ENCODE measurements at regions not wholly inside any gene's neighbourhood (a gene's known extent, or its start where the extent isn't known, plus 50 kb on each side); places are given as distances from the start of the nearest gene placed in this dataset.

DNA sequence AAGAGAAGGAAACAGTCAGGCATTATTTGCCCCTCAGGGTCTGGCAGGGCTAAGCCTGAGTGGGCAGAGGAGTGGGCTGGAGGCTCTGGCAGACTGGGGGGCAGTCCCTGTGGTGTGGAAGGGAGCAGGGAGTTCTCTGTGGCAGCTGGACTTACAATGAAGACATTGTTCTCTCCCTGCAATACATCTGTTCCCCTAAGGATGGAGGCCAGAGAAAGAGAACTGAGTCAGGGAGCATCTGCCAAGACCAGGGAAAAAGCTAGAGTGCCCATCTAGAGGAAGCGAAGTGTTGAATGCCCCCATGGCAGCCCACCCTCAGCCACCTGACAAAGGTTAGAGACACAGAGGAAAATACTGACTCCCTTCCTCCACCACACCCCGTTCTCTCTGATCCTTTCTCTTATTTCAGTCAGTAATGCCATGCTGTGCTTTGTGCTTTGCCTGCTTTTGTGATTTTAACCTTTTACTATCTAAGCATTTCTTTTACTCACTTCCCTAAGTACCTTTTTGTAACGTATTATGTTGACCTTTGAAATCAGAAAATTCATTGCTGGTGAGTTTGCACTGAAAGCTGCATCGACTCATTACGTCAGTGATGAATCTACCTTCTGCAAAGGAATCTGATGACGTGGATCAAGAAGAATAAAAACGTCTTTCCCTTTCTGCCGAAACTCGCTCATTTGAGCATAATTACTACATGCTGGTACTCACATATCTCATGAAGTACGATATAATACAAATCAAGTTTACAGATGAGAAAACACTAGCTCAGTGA, 76.0 kb downstream of the ACTL7B start:
- Histone ChIP-seq H2AK5ac (ENCODE audit: insufficient read length, low read length) (no peak overlapping the region), H3K79me1 (ENCODE audit: insufficient read depth, low read depth, low read length, poor library complexity, severe bottlenecking) (no peaks in the 10 kb centered on the region), H3K56ac (ENCODE audit: insufficient read length, low read depth, low read length) (no peak overlapping the region), H3K4me2 (ENCODE audit: insufficient read depth, insufficient read length, low read length) (no peak overlapping the region), H3K9me3 (ENCODE audit: control insufficient read depth, low read depth, low read length) (no peaks in the 10 kb centered on the region), H2BK15ac (ENCODE audit: low read depth, low read length) (no peak overlapping the region), H4K8ac (replicated peaks; ENCODE audit: insufficient read length, low read depth, low read length) (no peak overlapping the region), H4K91ac (ENCODE audit: insufficient read length, low read depth, low read length) (no peak overlapping the region), H3K27me3 (ENCODE audit: insufficient read depth, low read length) (no peaks in the 10 kb centered on the region), H3K79me2 (ENCODE audit: insufficient read depth, low read length) (no peaks in the 10 kb centered on the region), H2AFZ (ENCODE audit: low read length) (no peak overlapping the region), H3K18ac (ENCODE audit: insufficient read length, low read depth, low read length) (no peak overlapping the region), H2BK20ac (ENCODE audit: low read depth, low read length, poor library complexity, severe bottlenecking) (no peak overlapping the region), H3T11ph (ENCODE audit: low read length) (no peak overlapping the region), H2BK5ac (ENCODE audit: insufficient read length, low read length) (no peak overlapping the region), H4K20me1 (ENCODE audit: control insufficient read depth, insufficient read depth, insufficient read length) (no peaks in the 10 kb centered on the region), H3K4ac (ENCODE audit: low read depth, low read length) (no peak overlapping the region), H3K27ac (ENCODE audit: insufficient read length, low read depth, low read length) (no peak overlapping the region), H2BK120ac (ENCODE audit: low read depth, low read length, poor library complexity, severe bottlenecking) (no peak overlapping the region), H3K14ac (ENCODE audit: insufficient read depth, low read length) (no peak overlapping the region), H3K4me1 (ENCODE audit: insufficient read depth, low read length) (no peaks in the 10 kb centered on the region), H4K5ac (ENCODE audit: insufficient read length, low read depth, low read length) (no peak overlapping the region), H3K23ac (ENCODE audit: insufficient read length, low read depth, low read length) (no peak overlapping the region), H3K9ac (ENCODE audit: extremely low read depth, insufficient read length, low read length) (no peak overlapping the region), H3K23me2 (ENCODE audit: insufficient read length, low read depth, low read length, poor library complexity, severe bottlenecking) (no peaks in the 10 kb centered on the region), H2BK12ac (ENCODE audit: insufficient read length, low read depth, low read length) (no peak overlapping the region)
- no peaks in the 10 kb centered on the region; a peak in 1 of 5 replicates for H3K9me3 Mint-ChIP-seq
- TF ChIP-seq, protein P1, sequence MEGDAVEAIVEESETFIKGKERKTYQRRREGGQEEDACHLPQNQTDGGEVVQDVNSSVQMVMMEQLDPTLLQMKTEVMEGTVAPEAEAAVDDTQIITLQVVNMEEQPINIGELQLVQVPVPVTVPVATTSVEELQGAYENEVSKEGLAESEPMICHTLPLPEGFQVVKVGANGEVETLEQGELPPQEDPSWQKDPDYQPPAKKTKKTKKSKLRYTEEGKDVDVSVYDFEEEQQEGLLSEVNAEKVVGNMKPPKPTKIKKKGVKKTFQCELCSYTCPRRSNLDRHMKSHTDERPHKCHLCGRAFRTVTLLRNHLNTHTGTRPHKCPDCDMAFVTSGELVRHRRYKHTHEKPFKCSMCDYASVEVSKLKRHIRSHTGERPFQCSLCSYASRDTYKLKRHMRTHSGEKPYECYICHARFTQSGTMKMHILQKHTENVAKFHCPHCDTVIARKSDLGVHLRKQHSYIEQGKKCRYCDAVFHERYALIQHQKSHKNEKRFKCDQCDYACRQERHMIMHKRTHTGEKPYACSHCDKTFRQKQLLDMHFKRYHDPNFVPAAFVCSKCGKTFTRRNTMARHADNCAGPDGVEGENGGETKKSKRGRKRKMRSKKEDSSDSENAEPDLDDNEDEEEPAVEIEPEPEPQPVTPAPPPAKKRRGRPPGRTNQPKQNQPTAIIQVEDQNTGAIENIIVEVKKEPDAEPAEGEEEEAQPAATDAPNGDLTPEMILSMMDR (conservative IDR thresholded peaks at IDR 0.05), result no peak
- no peak for DNase-seq
- no CpG with 5 or more reads among the region's 10 CpGs for WGBS (ENCODE audit: extremely low coverage, insufficient read length, low lambda C conversion rate)
- H3K27ac Mint-ChIP-seq, result no peak overlapping the region; a peak in 1 of 7 replicates
- no peak overlapping the region for H3K4me3 Mint-ChIP-seq
- H3K4me1 Mint-ChIP-seq, result peaks cover 39 to 43% of the 10 kb centered on the region in 2 experiments
- H3K36me3 Mint-ChIP-seq (ENCODE audit: insufficient read depth in 1 of 3, low read depth in 3 of 3), result no peaks in the 10 kb centered on the region
- H3K27me3 Mint-ChIP-seq (ENCODE audit: low read depth), result peaks cover 21% of the 10 kb centered on the region
